Activated CD4-positive, alpha-beta T cell treated with anti-CD3 and anti-CD28 coated beads for 4 hours (primary cell): ENCODE measurements at regions not wholly inside any gene's neighbourhood (a gene's known extent, or its start where the extent isn't known, plus 50 kb on each side); places are given as distances from the start of the nearest gene placed in this dataset.
"Not testable (repeated sequence)": the region's sequence is repeated elsewhere in the genome, so short reads cannot be mapped to it uniquely, and the experiment has no call there.

Experiments
- DNase-seq, 2 donors: peaks; one replicate each; pipeline ENCODE4 v3.0.0-alpha.2; 2020

GRCh38 chr7:121519548-121520521 is 123.7 kb upstream of the FAM3C start:
- no peak for DNase-seq

DNA sequence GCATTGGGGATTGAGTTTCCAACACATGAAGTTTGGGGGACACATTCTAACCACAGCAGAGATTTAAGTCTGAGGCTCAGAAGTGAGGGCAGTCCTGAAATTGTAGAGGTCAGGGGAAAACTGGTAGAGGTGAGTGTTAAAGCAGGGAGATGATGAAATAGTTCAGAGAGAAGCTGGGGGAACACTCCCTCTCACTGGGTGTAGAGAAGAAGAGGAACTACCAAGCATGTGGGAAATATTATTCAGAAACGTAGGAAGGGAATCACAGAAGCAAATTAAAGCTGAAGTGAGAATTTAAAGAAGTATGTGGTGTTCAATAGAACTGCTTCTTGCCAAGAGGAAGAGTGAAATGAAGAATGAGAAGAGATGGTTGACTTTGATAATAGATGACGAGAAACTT is 121.5 kb upstream of the FAM3C start:
- no peak for DNase-seq

DNA sequence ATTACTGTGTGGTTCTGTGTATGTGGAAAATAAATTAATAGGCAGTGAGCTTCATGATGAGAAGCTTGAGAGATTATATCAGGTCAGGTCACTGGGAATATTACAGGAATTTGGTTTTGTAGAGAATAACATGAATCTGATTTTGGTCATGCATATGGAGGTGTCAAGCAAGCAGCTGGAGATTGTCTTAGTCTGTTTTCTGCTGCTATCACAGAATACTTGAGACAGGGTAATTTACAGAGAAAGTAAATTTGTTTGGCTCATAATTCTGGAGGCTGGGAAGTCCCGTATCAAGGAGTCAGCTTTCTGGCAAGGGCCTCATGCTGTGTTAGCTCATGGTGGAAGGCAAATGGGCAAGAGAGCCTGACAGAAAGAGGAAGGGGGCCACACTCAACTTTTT is 120.7 kb upstream of the FAM3C start:
- DNase-seq: no peak

- DNase-seq: no peak
These were observed 119.7 kb upstream of the FAM3C start for GRCh38 chr7:121515630-121516401.

- DNase-seq: no peak
These were observed 119.1 kb upstream of the FAM3C start for GRCh38 chr7:121515229-121515628.

GRCh38 chr7:121513105-121513504 is 117.0 kb upstream of the FAM3C start:
- DNase-seq: no peak

- no peak for DNase-seq
These were observed 114.9 kb upstream of the FAM3C start for GRCh38 chr7:121510858-121511482.

DNA sequence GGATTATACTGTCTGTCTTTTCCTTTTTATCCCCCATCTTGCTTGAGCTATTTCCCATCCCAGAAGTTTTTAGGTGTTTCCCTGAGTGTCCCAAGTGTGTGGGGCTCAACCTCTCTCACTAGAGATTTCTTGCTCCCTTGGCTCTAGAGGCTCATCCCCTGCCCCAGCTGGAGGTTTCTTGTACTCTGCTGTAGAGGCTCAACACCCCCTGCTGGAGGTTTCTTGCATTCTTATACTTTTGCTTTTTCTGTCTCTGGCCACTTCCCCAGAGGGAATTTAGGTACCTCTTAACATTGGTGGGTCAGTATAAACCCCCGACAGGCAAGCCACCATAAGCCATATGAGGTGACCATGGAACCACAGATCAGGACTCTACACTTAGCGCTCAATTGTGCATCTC is 114.2 kb upstream of the FAM3C start:
- peak in 1 of 2 donors; percentile 5 for DNase-seq

- DNase-seq: no peak
These were observed 109.6 kb upstream of the FAM3C start for GRCh38 chr7:121505540-121506182.

- no peak for DNase-seq
These were observed 108.9 kb upstream of the FAM3C start for GRCh38 chr7:121505021-121505420.

- no peak for DNase-seq
These were observed 108.4 kb upstream of the FAM3C start for GRCh38 chr7:121504482-121504881.

GRCh38 chr7:121503730-121504129 is 107.6 kb upstream of the FAM3C start:
- DNase-seq: no peak

DNA sequence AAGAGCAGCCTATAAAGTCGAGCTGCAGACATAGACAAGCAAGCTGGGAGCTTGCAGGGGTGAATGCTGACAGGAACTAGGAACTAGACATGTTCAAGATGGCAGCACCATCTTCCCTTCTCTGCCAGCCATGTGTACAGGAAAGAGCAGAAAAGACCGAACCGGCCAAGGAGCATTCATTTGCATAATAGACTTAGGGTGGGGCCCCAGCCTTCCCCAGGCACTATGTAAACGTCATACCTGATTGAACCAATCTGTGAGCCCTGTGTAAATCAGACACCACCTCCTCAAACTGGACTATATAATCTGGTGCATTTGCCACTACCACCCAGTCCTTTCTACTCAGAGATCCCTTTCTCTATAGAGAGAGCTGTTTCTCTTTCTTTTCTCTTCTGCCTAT is 106.9 kb upstream of the FAM3C start:
- no peak for DNase-seq

DNA sequence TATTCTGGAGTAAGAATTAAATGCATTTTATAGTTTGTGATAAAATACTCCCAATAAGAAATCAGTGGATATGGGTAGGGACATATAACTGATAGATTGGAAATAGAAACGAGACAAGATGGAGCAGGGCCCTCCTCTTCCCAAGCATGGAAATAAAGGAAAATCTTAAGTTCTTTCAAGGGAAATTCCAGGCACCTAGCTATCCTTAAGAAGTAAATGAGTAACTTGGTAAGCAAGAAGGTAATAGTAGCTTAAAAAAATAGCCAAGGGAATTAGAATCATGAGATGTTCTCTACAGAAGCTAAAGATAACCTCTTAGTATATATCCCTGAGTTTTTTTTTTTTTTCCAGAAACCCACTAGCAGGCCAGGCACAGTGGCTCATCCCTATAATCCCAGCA is 105.5 kb upstream of the FAM3C start:
- DNase-seq: no peak

GRCh38 chr7:121500360-121501058 is 104.4 kb upstream of the FAM3C start:
- DNase-seq: no peak

DNA sequence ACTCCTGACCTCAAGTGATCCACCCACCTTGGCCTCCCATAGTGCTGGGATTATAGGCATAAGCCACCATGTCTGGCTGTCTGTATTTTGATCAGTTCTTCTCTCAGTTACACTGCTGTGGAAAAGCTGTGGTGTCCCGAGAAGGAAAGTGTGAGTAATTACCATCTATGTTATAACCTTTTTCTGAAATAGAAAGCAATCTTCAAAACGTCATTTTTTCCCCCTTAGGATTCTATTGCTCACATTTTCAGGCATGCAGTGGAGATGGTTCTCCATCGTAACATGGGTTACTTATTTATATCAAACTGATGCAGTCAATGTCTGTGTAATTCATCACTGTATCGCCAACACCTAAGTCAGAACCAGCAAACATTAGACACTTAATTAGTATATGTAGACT is 103.5 kb upstream of the FAM3C start:
- no peak for DNase-seq

- DNase-seq: no peak
These were observed 102.7 kb upstream of the FAM3C start for GRCh38 chr7:121498816-121499215.

DNA sequence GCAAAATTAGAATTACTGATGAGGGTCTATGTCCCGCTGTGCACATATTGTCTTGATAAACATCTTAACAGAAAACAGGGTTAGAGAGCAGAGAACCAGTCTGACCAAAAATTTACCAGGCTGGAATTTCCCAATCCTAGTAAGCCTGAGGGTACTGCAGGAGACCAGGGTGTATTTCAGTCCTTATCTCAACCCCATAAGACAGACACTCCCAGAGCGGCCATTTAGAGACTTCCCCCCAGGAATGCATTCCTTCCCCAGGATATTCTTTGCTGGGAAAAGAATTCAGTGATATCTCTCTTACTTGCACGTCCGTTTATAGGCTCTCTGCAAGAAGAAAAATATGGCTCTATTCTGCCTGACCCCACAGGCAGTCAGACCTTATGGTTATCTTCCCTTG is 101.4 kb upstream of the FAM3C start:
- not testable (repeated sequence) for DNase-seq

DNA sequence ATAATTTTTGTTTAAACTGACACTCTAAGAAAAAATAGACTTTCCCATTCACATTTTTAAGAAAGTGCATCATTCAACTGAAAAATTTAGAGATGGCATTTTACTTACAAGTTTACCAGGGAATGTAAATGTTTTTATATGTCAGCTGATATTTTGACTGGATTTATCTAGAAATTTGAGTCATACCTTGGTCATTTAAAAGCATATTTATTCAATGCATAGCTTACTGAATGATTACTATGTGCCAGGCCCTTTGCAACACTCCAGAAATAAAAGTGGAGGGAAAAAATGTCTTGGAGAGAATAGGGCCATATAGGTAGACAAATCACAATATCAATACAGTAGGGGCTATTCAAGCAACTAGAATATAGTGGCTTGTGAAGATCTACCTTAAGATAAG is 98.4 kb upstream of the FAM3C start:
- DNase-seq: no peak

- DNase-seq: no peak
These were observed 97.4 kb upstream of the FAM3C start for GRCh38 chr7:121493553-121493952.

GRCh38 chr7:121490309-121490708 is 94.2 kb upstream of the FAM3C start:
- DNase-seq: no peak

DNA sequence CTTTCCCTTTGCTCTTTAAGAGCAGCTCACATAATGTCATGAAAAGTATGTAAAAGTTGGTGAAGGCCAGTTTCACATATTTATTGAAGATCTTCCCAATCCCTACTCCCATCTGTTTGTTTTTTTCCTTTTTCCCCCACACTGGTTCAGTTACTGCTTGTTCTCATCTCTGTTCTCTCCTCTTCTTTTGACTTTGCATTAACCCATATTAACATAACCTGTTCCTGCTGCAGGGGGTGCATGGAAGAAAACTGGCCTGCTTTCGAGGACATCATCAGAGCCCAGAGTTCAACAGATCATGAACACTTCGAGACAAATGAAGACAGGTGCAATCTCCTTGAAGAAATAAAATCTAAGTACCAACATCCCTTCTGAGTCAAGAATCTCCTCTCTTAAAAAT is 93.3 kb upstream of the FAM3C start:
- no peak for DNase-seq
